ENCODE measurements at regions not wholly inside any gene's neighbourhood (a gene's known extent, or its start where the extent isn't known, plus 50 kb on each side); places are given as distances from the start of the nearest gene placed in this dataset.

DNA sequence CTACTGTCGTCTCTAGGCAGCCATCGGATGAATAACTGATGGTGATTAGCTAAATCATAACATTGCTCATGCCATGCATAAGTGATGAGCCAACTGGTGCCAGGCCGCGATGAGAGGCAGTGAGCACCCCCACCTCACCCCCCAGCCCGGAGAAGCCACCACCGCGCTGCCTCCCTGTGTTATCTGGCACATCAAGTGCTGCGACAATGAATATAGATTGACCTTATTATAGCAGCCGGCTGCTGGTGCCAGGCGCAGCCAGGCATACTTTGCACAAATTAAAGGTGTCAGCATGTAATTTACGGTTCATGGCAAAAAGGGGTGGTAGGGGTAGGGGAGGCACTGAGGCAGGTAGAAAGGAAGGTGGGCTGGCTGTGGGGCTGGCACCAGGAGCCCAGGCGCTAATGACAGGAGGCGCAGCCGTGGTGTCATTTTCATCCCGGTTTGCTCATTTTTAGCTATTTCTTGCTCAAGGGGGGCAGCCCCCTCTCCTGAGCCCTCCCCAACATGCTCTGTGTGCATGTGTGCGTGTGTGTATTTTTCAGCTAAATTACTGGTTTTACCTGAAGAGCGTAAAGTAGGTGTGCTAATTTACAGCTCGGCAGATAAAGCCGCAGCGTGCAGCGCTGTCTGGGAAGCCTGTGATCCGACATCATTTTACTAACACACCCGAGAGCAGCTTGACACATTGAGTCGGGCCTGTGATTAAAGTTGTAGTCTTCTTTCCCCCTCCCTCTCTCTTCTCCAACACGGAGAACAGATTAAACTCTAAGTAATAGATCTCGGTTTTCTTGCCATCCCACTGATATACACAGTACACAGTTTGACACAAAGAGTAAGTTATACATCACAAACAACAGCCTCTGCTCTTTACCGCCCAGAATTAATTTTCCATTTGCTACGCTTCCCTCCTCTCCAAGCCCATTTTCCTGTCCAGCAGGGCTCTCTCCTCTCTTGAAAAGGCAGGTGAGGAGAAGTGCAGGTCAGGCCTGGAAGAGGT is 212.3 kb downstream of the RPLP1 start:
- TF ChIP-seq, protein P1, sequence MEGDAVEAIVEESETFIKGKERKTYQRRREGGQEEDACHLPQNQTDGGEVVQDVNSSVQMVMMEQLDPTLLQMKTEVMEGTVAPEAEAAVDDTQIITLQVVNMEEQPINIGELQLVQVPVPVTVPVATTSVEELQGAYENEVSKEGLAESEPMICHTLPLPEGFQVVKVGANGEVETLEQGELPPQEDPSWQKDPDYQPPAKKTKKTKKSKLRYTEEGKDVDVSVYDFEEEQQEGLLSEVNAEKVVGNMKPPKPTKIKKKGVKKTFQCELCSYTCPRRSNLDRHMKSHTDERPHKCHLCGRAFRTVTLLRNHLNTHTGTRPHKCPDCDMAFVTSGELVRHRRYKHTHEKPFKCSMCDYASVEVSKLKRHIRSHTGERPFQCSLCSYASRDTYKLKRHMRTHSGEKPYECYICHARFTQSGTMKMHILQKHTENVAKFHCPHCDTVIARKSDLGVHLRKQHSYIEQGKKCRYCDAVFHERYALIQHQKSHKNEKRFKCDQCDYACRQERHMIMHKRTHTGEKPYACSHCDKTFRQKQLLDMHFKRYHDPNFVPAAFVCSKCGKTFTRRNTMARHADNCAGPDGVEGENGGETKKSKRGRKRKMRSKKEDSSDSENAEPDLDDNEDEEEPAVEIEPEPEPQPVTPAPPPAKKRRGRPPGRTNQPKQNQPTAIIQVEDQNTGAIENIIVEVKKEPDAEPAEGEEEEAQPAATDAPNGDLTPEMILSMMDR (IDR thresholded peaks at IDR 0.05; ENCODE audit: low read length), result no peak
- no peak for TF ChIP-seq EZH2phosphoT487 (IDR thresholded peaks at IDR 0.05; ENCODE audit: low read length)

All from MM.1S (cell line).